NT2/D1 (cell line): ENCODE measurements at regions not wholly inside any gene's neighbourhood (a gene's known extent, or its start where the extent isn't known, plus 50 kb on each side); places are given as distances from the start of the nearest gene placed in this dataset.

Experiments
- DNase-seq: peaks from one replicate; pipeline ENCODE4 v3.0.0-alpha.2; 2011; ENCODE audit warnings: low read depth, low spot score
- H3K27me3 ChIP-seq: 2 replicates; pipeline ENCODE4 v1.6.0; 2011; ENCODE audit warnings: mild to moderate bottlenecking; ENCODE audit not compliant: insufficient read length, insufficient read depth
- H3K36me3 ChIP-seq: 2 replicates; pipeline ENCODE4 v1.6.1; 2011; ENCODE audit warnings: mild to moderate bottlenecking, low read length, mixed read lengths; ENCODE audit not compliant: insufficient read depth, insufficient read length
- H3K4me1 ChIP-seq: 2 replicates; pipeline ENCODE4 v1.5.1; 2011; ENCODE audit not compliant: insufficient read depth, insufficient read length
- H3K4me3 ChIP-seq: 2 replicates; pipeline ENCODE4 v1.5.1; 2011; ENCODE audit warnings: low read depth; ENCODE audit not compliant: insufficient read length
- H3K9ac ChIP-seq: 2 replicates; pipeline ENCODE4 v1.6.0; 2011; ENCODE audit warnings: low read depth; ENCODE audit not compliant: insufficient read length
- H3K9me3 ChIP-seq: 2 replicates; pipeline ENCODE4 v1.5.1; 2011; ENCODE audit warnings: mild to moderate bottlenecking, low read length; ENCODE audit not compliant: insufficient read depth
- SUZ12 ChIP-seq: IDR thresholded peaks from 2 replicates; pipeline ENCODE4 v1.6.1; 2011; ENCODE audit not compliant: insufficient read length, insufficient read depth; ENCODE audit errors: extremely low read depth
- YY1 ChIP-seq: IDR thresholded peaks from 2 replicates; pipeline ENCODE4 v1.6.1; 2011; ENCODE audit not compliant: insufficient read length, insufficient read depth
- ZNF274 ChIP-seq: IDR thresholded peaks from 2 replicates; pipeline ENCODE4 v1.6.1; 2011; ENCODE audit warnings: mild to moderate bottlenecking, low read depth, low read length

GRCh38 chr7:33701189-33701740 is 204.1 kb upstream of the BMPER start:
- Histone ChIP-seq H3K9me3 (peaks cover 26% of the 10 kb centered on the region), H3K36me3 (no peaks in the 10 kb centered on the region), H3K4me1 (peaks cover 4% of the 10 kb centered on the region), H3K9ac (no peak overlapping the region), H3K27me3 (peaks cover 14% of the 10 kb centered on the region), H3K4me3 (no peak overlapping the region)
- TF ChIP-seq ZNF274 (no peak), SUZ12 (no peak), YY1 (no peak)
- no peak for DNase-seq

DNA sequence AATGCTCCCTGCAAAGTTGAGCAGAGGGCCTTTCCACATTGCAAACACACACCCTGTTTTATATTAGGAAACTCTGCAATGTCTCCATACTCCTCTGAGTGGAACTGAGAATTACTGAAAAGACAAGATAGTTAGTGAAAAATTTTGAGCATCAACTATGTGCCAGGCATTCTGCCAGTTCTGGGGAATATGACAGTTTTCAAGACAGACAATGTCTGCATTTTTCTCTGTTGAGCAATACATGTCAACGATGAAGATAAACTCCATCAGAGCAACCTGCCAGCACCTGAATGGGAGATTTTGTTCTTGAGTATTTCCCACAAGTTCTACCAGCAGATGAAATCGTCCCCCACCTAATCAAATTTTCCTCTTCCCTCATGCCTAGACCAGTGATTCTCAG is 203.4 kb upstream of the BMPER start:
- H3K27me3 ChIP-seq: peaks cover 16% of the 10 kb centered on the region
- DNase-seq: no peak
- peaks cover 26% of the 10 kb centered on the region for H3K9me3 ChIP-seq
- TF ChIP-seq YY1 (no peak), ZNF274 (no peak), SUZ12 (no peak)
- H3K4me1 ChIP-seq: peaks cover 4% of the 10 kb centered on the region
- no peaks in the 10 kb centered on the region for H3K36me3 ChIP-seq
- no peak overlapping the region for H3K4me3 ChIP-seq
- H3K9ac ChIP-seq: no peak overlapping the region

GRCh38 chr7:33702514-33703054 is 202.8 kb upstream of the BMPER start:
- H3K9ac ChIP-seq: no peak overlapping the region

GRCh38 chr7:33705333-33705833 is 200.0 kb upstream of the BMPER start:
- H3K4me3 ChIP-seq: no peak overlapping the region
- peak; percentile 63 for DNase-seq
- peaks cover 4% of the 10 kb centered on the region for H3K4me1 ChIP-seq
- H3K9ac ChIP-seq: no peak overlapping the region
- H3K36me3 ChIP-seq: no peaks in the 10 kb centered on the region
- peaks cover 23% of the 10 kb centered on the region for H3K9me3 ChIP-seq
- peaks cover 22% of the 10 kb centered on the region for H3K27me3 ChIP-seq
- no peak for TF ChIP-seq ZNF274
- TF ChIP-seq YY1: no peak
- no peak for TF ChIP-seq SUZ12

More at GRCh38 chr7:33702514-33703054, 202.8 kb upstream of the BMPER start:
- Histone ChIP-seq H3K36me3 (no peaks in the 10 kb centered on the region), H3K4me3 (no peak overlapping the region), H3K4me1 (peaks cover 4% of the 10 kb centered on the region), H3K27me3 (peaks cover 22% of the 10 kb centered on the region), H3K9me3 (peaks cover 26% of the 10 kb centered on the region)
- DNase-seq: no peak
- TF ChIP-seq SUZ12 (no peak), ZNF274 (no peak), YY1 (no peak)

- H3K4me3 ChIP-seq: no peak overlapping the region
- H3K9me3 ChIP-seq: peaks cover 15% of the 10 kb centered on the region
- H3K36me3 ChIP-seq: no peaks in the 10 kb centered on the region
- DNase-seq: no peak
- peaks cover 6% of the 10 kb centered on the region for H3K4me1 ChIP-seq
- peaks cover 22% of the 10 kb centered on the region for H3K27me3 ChIP-seq
- H3K9ac ChIP-seq: no peak overlapping the region
- TF ChIP-seq ZNF274 (no peak), SUZ12 (no peak)
Observed at GRCh38 chr7:33706186-33706585, 199.2 kb upstream of the BMPER start.

GRCh38 chr7:33706771-33707200 is 198.6 kb upstream of the BMPER start:
- Histone ChIP-seq H3K4me3 (no peak overlapping the region), H3K36me3 (no peaks in the 10 kb centered on the region), H3K9ac (no peak overlapping the region), H3K9me3 (peaks cover 9% of the 10 kb centered on the region), H3K4me1 (peaks cover 6% of the 10 kb centered on the region), H3K27me3 (peaks cover 22% of the 10 kb centered on the region)
- DNase-seq: no peak
- TF ChIP-seq SUZ12 (no peak), YY1 (no peak), ZNF274 (no peak)

- Histone ChIP-seq H3K9me3 (peaks cover 3% of the 10 kb centered on the region; the same call in 1 of the 2 replicates), H3K9ac (no peak overlapping the region), H3K4me1 (peaks cover 6% of the 10 kb centered on the region), H3K36me3 (no peaks in the 10 kb centered on the region), H3K4me3 (no peak overlapping the region), H3K27me3 (peaks cover 22% of the 10 kb centered on the region)
- no peak for DNase-seq
- TF ChIP-seq SUZ12: no peak
- no peak for TF ChIP-seq ZNF274
- TF ChIP-seq YY1: no peak
Observed at GRCh38 chr7:33707427-33707826, 197.9 kb upstream of the BMPER start.

GRCh38 chr7:33710608-33711007 is 194.7 kb upstream of the BMPER start:
- Histone ChIP-seq H3K27me3 (peaks cover 18% of the 10 kb centered on the region), H3K9ac (no peak overlapping the region), H3K4me3 (no peak overlapping the region), H3K36me3 (no peaks in the 10 kb centered on the region), H3K4me1 (peaks cover 3% of the 10 kb centered on the region), H3K9me3 (no peaks in the 10 kb centered on the region)
- TF ChIP-seq ZNF274 (no peak), YY1 (no peak), SUZ12 (no peak)
- DNase-seq: no peak
